Loucy (cell line): ENCODE measurements at regions not wholly inside any gene's neighbourhood (a gene's known extent, or its start where the extent isn't known, plus 50 kb on each side); places are given as distances from the start of the nearest gene placed in this dataset.

ENCODE experiments used
- H2AFZ ChIP-seq: fragments of 200-600 bp; sonication (generic); 2 replicates; pipeline ENCODE4 v1.6.0; 2016; ENCODE audit warnings: antibody characterized with exemption, mild to moderate bottlenecking, low read length, moderate library complexity
- H3F3A ChIP-seq: fragments of 200-600 bp; 2 replicates; pipeline ENCODE4 v1.6.0; 2016; ENCODE audit warnings: antibody characterized with exemption, low read depth, mild to moderate bottlenecking
- H3K27me3 ChIP-seq: fragments of 200-600 bp; sonication (generic); 2 replicates; pipeline ENCODE4 v1.6.1; 2014; ENCODE audit warnings: low read length, mild to moderate bottlenecking; ENCODE audit not compliant: insufficient read depth, poor library complexity, severe bottlenecking
- H3K36me3 ChIP-seq: fragments of 200-600 bp; sonication (generic); 2 replicates; pipeline ENCODE4 v1.6.1; 2016; ENCODE audit warnings: low read length; ENCODE audit not compliant: insufficient read depth
- H3K4me1 ChIP-seq: fragments of 200-600 bp; sonication (generic); 2 replicates; pipeline ENCODE4 v1.5.1; 2014; ENCODE audit warnings: low read length, mild to moderate bottlenecking; ENCODE audit not compliant: insufficient read depth, poor library complexity, severe bottlenecking
- H3K4me2 ChIP-seq: fragments of 200-600 bp; sonication (generic); 2 replicates; pipeline ENCODE4 v1.6.0; 2014; ENCODE audit warnings: antibody characterized with exemption, low read length, low read depth, mild to moderate bottlenecking; ENCODE audit not compliant: poor library complexity, severe bottlenecking
- H3K4me3 ChIP-seq: fragments of 200-600 bp; sonication (generic); 2 replicates; pipeline ENCODE4 v1.5.1; 2014; ENCODE audit warnings: low read length, mild to moderate bottlenecking, mixed read lengths; ENCODE audit not compliant: poor library complexity, severe bottlenecking
- H3K79me2 ChIP-seq: fragments of 200-600 bp; sonication (generic); 2 replicates; pipeline ENCODE4 v1.6.1; 2014; ENCODE audit warnings: low read length; ENCODE audit not compliant: insufficient read depth
- H3K9ac ChIP-seq: fragments of 200-600 bp; sonication (generic); 2 replicates; pipeline ENCODE4 v1.6.0; 2014; ENCODE audit warnings: mild to moderate bottlenecking, low read depth, low read length, moderate library complexity; ENCODE audit not compliant: poor library complexity, severe bottlenecking
- H3K9me2 ChIP-seq: fragments of 200-600 bp; sonication (generic); replicated peaks from 2 replicates; pipeline ENCODE4 v1.6.1; 2016; ENCODE audit warnings: low read depth, low read length, mixed read lengths
- H3K9me3 ChIP-seq: fragments of 200-600 bp; sonication (generic); 2 replicates; pipeline ENCODE4 v1.6.1; 2014; ENCODE audit warnings: mild to moderate bottlenecking, antibody characterized with exemption, low read length, low read depth; ENCODE audit not compliant: insufficient read depth
- H4K20me1 ChIP-seq: fragments of 200-600 bp; sonication (generic); 2 replicates; pipeline ENCODE4 v1.6.0; 2014; ENCODE audit warnings: antibody characterized with exemption, low read length, mild to moderate bottlenecking; ENCODE audit not compliant: insufficient read depth, poor library complexity, severe bottlenecking
- EZH2phosphoT487 ChIP-seq: fragments of 200-600 bp; IDR thresholded peaks from 2 replicates; pipeline ENCODE4 v1.6.1; 2018; ENCODE audit warnings: antibody characterized with exemption, mild to moderate bottlenecking, moderate library complexity, borderline replicate concordance
- TF ChIP-seq, protein P1 (sequence below): fragments of 200-600 bp; sonication (generic); conservative IDR thresholded peaks from 2 replicates; pipeline ENCODE4 v1.5.1; 2014; ENCODE audit warnings: mild to moderate bottlenecking, antibody characterized with exemption, low read length

DNA sequence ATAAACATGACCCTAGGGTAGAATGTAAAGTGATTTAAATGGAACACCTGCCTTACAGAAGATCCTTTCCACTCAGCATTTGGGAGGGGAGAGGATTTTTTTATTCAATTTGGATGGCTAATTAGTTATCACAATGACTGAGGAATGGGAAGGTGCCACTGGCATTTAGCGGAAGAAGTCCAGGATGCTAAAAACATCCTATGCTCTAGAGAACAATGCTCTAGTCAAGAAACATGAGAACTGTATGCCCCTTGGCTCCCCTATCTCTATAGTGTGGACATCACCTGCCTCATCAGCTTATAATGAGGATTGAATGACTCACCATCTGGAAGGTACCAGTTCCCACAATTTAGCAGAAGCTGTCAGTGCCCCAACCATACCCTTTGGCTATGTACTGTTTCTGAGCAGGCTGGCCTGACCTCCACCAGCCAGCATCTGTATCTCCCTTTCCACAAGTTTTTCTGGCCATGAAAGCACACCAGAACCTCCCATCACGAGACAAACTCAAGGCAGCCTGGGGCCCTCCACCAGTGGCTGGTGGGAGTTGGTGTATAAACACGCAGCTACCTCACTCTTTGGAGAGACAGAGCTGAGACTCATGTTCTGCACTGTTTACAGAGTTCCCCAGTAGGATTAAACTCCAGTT, 109.7 kb upstream of the VASH1 start:
- Histone ChIP-seq H3K9me3 (no peaks in the 10 kb centered on the region), H3K9me2 (no peaks in the 10 kb centered on the region), H3K27me3 (no peaks in the 10 kb centered on the region), H3K36me3 (no peaks in the 10 kb centered on the region), H2AFZ (no peak overlapping the region), H4K20me1 (no peaks in the 10 kb centered on the region), H3K4me2 (no peak overlapping the region), H3K79me2 (no peaks in the 10 kb centered on the region), H3K9ac (no peak overlapping the region), H3K4me3 (no peak overlapping the region), H3K4me1 (no peaks in the 10 kb centered on the region), H3F3A (no peaks in the 10 kb centered on the region)
- TF ChIP-seq, protein P1, sequence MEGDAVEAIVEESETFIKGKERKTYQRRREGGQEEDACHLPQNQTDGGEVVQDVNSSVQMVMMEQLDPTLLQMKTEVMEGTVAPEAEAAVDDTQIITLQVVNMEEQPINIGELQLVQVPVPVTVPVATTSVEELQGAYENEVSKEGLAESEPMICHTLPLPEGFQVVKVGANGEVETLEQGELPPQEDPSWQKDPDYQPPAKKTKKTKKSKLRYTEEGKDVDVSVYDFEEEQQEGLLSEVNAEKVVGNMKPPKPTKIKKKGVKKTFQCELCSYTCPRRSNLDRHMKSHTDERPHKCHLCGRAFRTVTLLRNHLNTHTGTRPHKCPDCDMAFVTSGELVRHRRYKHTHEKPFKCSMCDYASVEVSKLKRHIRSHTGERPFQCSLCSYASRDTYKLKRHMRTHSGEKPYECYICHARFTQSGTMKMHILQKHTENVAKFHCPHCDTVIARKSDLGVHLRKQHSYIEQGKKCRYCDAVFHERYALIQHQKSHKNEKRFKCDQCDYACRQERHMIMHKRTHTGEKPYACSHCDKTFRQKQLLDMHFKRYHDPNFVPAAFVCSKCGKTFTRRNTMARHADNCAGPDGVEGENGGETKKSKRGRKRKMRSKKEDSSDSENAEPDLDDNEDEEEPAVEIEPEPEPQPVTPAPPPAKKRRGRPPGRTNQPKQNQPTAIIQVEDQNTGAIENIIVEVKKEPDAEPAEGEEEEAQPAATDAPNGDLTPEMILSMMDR, result no peak
- no peak for TF ChIP-seq EZH2phosphoT487

DNA sequence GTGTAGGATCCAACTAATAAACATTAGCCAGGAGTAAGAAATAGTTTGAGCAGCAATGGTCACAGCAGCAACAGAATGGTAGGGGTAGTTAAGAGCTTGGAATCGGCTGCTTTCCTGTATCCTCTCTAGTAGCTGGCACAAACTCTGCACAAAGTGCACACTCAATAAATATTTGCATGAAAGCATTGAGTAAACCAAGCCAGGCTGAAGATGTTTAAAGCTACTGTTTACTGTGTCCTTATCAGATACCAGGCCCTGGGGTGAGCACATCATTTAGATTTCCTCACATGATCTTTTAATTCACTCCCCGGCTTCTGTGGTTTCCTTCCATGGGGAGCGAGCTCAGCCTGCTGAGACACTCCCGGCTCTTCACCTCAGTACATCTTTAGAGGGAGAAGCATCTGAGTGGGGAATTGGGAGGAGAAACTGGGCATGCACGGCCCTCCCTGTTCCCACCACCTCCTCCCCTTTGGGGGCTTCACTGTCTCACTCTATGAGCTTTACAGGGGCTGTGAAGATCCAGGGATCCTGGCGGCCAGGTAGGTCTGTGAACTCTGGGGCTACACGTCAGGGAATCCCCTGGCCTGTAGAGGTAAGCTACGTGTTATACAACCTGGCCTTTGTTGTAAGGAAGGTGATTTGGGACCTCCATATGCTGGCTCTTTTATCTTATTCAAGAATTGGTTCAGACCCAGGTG, 107.2 kb upstream of the VASH1 start:
- Histone ChIP-seq H3K4me3 (no peak overlapping the region), H3K27me3 (no peaks in the 10 kb centered on the region), H2AFZ (no peak overlapping the region), H3K9ac (no peak overlapping the region), H3K4me1 (no peaks in the 10 kb centered on the region), H3F3A (no peaks in the 10 kb centered on the region), H3K4me2 (no peak overlapping the region), H4K20me1 (no peaks in the 10 kb centered on the region), H3K9me2 (no peaks in the 10 kb centered on the region), H3K79me2 (no peaks in the 10 kb centered on the region), H3K36me3 (no peaks in the 10 kb centered on the region), H3K9me3 (no peaks in the 10 kb centered on the region; the same call in 1 of the 2 replicates)
- TF ChIP-seq EZH2phosphoT487, result no peak
- TF ChIP-seq, protein P1, result no peak

DNA sequence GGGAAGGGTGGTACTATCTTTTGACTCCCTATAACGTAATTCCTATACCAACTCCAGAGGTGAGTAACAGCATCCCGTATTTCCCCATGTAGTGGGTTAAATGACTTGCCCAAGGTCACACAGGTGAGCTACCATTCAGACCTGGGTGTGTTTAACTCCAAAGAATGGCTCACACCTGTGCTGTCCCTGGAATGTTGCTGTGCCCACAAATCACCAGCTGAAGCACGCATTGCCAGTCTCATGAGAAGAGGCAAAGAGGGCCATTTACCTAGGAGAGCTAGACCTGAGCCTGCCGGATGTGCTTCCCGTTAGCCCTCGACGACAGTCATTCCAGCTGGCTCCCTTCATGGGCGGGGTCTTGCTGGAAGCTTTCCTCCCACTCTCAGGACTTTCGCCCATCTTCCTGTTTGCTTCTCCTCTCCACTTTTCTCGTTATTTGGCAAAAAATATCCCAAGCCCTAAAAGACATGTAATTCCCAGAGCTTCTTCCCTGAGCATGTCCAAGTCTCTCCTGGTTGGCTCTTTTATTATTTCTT, 106.6 kb upstream of the VASH1 start:
- H3K9me3 ChIP-seq, result no peaks in the 10 kb centered on the region; the same call in 1 of the 2 replicates
- no peaks in the 10 kb centered on the region for H3K27me3 ChIP-seq
- H3K79me2 ChIP-seq, result no peaks in the 10 kb centered on the region
- H3F3A ChIP-seq, result no peaks in the 10 kb centered on the region
- no peaks in the 10 kb centered on the region for H3K4me1 ChIP-seq
- H3K4me2 ChIP-seq, result no peak overlapping the region
- no peak for TF ChIP-seq EZH2phosphoT487
- TF ChIP-seq, protein P1, result no peak
- H3K9me2 ChIP-seq, result no peaks in the 10 kb centered on the region
- H3K4me3 ChIP-seq, result no peak overlapping the region
- no peaks in the 10 kb centered on the region for H3K36me3 ChIP-seq
- no peak overlapping the region for H3K9ac ChIP-seq
- no peaks in the 10 kb centered on the region for H4K20me1 ChIP-seq
- no peak overlapping the region for H2AFZ ChIP-seq
